ENCODE measurements at regions not wholly inside any gene's neighbourhood (a gene's known extent, or its start where the extent isn't known, plus 50 kb on each side); places are given as distances from the start of the nearest gene placed in this dataset.
"Not testable (repeated sequence)": the region's sequence is repeated elsewhere in the genome, so short reads cannot be mapped to it uniquely, and the experiment has no call there.

GRCh38 chr12:119931402-119931801 is 54.3 kb upstream of the CIT start:
- no peak for DNase-seq (ENCODE audit: low spot score)

GRCh38 chr12:119932921-119933320 is 55.8 kb upstream of the CIT start:
- DNase-seq (ENCODE audit: low spot score): no peak

- not testable (repeated sequence) for DNase-seq (ENCODE audit: low spot score)
Observed at GRCh38 chr12:119934780-119935179, 54.3 kb upstream of the BICDL1 start.

- DNase-seq (ENCODE audit: low spot score): no peak
Observed at GRCh38 chr12:119936705-119937311, 52.2 kb upstream of the BICDL1 start.

GRCh38 chr12:119938049-119938667 is 50.9 kb upstream of the BICDL1 start:
- peak; percentile 42 for DNase-seq (ENCODE audit: low spot score)
